ENCODE measurements at regions not wholly inside any gene's neighbourhood (a gene's known extent, or its start where the extent isn't known, plus 50 kb on each side); places are given as distances from the start of the nearest gene placed in this dataset.
"Not testable (repeated sequence)": the region's sequence is repeated elsewhere in the genome, so short reads cannot be mapped to it uniquely, and the experiment has no call there.

DNA sequence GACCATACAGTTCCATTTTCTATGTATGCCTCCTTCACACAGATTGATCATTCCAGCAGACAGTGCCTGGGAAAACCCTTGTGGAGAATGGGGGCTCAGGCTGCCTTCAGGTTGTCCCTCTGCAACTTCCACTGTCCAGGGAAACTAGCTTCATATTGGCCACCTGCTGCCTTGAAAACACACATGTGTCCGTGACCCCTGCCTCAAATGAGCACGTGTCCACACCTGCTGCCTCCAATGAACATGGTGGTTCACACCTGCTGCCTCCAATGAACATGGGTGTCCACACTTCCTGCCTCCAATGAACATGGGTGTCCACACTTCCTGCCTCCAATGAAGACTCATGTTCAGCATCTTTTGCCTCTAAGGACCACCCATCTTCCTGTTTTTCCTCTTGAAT lies 185.4 kb upstream of the ADCY2 start:
- DNase-seq: no peak

GRCh38 chr5:7213525-7213924 lies 182.4 kb upstream of the ADCY2 start:
- no peak for DNase-seq

DNA sequence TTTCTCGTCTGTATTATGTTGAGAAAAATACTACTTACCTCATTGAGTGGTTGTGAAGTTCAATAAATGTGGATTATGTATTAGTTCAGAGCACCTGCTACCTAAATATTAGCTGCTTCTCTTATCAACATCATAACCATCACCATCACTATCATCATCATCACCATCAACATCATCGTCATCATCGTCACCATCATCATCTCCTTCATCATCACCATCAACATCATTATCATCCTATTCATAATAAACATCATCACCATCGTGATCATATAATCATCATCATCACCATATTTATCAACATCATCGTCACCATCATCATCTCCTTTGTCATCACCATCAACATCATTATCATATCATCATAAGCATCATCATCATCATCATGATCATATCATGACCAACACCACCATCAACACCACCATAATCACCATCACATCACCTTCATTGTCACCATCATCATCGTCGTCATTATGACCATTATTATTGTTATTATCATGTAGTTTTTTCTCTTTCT lies 181.0 kb upstream of the ADCY2 start:
- DNase-seq: no peak

- DNase-seq: no peak
Observed at GRCh38 chr5:7218141-7218540, 177.8 kb upstream of the ADCY2 start.

DNA sequence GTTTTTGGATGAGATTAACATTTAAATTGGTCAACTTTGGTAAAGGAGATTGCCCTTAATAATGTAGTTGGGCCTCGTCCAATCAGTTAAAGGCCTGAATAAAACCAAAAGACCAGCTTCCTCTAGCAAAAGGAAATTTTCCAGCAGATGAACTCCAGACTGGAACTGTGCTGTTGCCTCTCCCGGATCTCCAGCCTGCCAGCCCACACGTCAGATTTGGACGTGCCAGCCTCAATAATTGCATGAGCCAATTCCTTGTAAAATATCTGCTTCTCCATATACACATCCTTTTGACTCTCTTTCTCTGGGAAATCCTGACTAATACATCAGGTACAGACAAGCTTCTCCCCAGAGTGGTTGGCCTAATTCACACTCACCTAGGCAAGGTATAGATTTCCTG lies 175.8 kb upstream of the ADCY2 start:
- DNase-seq: peak in 3 of 58 donors; percentile 6 to 11 (median 9)

- peak in 1 of 58 donors; percentile 2 for DNase-seq
Observed at GRCh38 chr5:7221041-7221440, 174.9 kb upstream of the ADCY2 start.

DNA sequence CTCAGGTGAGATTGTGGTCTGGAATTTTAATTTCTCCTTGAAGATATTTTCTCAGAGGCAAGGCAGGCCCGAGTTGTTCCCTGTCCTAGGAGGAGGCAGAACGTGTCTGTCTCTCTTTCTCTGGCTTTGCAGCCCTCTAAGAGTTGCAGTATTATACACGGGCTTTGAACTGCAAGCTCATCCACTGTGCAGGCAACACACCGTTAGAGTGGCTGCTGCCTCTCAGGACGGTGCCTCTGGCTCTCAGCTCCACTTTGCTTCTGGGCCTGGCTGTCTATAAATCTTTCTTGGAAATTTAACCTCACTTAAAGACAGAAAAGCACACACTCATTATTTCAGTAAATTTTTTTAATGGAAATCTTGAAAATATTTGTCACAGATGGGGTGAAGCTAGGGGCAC lies 170.1 kb upstream of the ADCY2 start:
- no peak for DNase-seq

- no peak for DNase-seq
Observed at GRCh38 chr5:7242118-7242710, 153.7 kb upstream of the ADCY2 start.

- no peak for DNase-seq
Observed at GRCh38 chr5:7244208-7244607, 151.7 kb upstream of the ADCY2 start.

GRCh38 chr5:7245121-7245651 lies 150.8 kb upstream of the ADCY2 start:
- DNase-seq: no peak

DNA sequence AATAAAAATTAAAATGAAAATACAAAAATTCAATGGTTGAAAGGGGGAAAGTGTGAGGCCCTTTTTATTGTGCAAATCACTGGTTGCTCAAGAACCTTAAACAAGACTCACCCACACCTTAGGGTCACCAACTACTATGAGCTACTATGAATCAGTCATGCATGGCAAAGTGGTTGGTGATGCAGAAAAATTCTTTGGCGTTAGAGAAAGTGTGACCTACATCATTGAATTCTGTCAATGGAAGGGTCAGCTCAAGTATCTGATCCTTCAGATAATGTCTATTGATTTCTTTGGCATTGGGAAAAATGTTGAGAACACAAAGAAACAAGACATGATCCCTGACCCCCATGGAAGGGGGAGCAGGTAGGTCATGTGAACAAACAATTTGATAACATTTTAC lies 149.7 kb upstream of the ADCY2 start:
- no peak for DNase-seq

DNA sequence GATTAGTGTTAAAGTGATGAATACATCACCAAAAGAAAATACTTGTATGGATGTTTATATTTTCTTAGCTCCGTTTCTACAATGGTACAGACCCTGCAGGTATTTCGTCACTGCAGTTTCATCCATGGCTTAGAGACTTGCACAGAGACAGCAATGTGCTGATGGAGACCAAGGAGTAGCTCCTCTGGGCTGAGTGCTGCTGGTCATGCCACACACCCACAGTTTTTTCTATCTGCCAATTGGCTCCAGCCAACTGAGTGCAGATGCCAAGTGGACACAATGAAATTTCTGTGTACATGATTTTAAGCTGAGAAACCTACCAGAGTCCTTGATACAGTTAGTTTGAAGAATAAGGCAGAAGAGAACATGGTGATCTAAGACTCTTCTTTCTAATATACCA lies 145.9 kb upstream of the ADCY2 start:
- DNase-seq: peak in 3 of 58 donors; percentile 2 to 17 (median 4)

DNA sequence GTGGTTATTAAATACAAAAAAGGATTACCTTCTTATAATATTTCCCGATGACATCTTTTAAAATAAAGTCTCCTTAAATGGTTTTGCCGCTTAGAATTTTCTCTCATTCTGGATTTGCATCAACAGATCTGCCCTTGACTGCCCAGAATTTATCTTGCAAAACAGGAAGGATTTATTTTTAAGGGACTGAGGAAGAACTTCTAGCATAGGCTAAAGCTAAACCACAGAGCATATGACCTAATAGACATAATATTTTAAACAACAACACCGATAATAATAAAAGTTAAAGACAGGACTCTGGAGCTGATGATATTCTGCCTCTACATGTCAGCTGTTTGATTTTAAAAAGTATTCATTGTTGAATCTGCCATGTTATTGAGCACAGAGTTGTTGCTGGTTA lies 145.3 kb upstream of the ADCY2 start:
- no peak for DNase-seq

DNA sequence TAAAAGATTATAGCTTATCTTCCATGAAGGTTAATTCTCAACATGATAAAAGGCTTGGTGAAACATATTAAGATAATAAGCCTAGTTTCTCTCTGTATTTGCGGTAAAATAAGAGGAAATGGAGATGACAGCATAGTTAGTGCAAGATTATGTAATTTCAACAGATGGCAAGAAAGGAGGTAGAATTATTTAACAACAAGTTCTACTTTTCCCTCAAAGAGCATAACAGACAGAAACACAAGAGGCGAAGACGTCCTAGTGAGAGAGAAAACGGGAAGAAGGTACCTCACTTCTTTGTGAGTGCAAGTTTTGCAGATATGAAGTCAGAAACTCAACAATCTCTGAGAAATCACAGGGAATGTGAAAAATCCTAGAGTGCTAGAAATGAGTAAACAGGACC lies 144.8 kb upstream of the ADCY2 start:
- DNase-seq: no peak

- DNase-seq: peak in 1 of 58 donors; percentile 19
Observed at GRCh38 chr5:7261049-7261448, 134.9 kb upstream of the ADCY2 start.

DNA sequence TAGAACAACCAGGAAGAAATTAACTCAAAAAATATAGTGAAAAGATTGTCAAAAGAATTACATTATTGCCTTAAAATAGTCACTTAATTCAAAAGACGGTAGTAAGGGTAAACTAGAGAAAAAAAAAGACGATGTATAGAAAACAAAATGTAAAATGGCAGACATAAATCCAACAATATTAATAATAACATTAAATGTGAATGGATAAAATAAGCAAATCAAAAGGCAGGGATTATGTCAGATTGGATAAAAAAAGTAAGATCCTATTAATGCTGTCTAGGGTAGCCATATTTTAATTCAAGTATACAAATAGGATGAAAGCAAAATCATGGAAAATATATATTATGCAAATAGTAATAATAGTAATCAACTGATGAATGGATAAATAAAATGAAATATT lies 134.0 kb upstream of the ADCY2 start:
- DNase-seq: no peak

- not testable (repeated sequence) for DNase-seq
Observed at GRCh38 chr5:7263398-7264015, 132.4 kb upstream of the ADCY2 start.

DNA sequence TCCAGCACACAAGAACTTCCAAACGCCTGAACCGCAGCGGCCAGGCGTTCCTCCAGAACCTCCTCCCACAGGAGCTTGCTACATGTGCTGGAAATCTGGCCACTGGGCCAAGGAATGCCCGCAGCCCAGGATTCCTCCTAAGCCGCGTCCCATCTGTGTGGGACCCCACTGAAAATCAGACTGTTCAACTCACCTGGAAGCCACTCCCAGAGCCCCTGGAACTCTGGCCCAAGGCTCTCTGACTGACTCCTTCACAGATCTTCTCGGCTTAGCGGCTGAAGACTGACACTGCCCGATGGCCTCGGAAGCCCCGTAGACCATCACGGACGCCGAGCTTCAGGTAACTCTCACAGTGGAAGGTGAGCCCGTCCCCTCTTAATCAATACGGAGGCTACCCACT lies 130.2 kb upstream of the ADCY2 start:
- DNase-seq: not testable (repeated sequence)

DNA sequence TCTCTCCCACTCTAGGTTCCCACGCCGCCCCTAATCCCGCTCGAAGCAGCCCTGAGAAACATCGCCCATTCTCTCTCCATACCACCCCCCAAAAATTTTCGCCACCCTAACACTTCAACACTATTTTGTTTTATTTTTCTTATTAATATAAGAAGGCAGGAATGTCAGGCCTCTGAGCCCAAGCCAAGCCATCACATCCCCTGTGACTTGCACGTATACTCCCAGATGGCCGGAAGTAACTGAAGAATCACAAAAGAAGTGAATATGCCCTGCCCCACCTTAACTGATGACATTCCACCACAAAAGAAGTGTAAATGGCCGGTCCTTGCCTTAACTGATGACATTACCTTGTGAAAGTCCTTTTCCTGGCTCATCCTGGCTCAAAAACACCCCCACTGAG lies 127.2 kb upstream of the ADCY2 start:
- DNase-seq: not testable (repeated sequence)

DNA sequence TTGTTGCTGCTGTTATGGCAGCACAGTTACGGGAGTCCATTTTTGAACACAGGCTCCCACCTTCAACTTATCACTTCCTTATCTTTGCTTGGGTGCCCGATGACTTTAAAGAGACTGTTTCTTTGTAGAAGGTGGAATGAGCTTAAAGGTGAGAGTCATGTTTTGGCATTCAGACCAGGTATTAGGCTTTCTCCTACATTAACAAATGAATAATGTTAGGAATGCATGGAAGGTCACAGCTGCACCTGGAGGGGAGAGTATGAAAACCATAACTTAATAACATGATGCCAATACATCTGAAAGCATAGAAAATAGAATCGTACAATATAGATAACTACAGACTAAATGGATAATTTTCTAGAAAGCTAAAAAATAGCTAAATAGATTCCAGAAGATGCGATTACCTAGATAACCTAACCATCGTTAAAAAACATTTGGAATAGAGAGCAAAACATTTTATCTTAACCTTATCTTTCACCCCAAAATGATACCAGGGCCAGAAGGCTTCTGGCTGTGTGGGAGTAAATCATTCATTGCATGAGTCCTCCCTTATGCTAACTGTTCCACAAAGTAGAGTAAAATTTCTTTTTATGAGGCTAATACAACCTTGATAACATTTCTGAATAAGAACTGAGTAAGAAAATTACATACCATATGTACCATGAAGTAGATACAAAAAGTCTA lies 126.2 kb upstream of the ADCY2 start:
- no peak for DNase-seq

GRCh38 chr5:7271435-7272084 lies 124.4 kb upstream of the ADCY2 start:
- no peak for DNase-seq

DNA sequence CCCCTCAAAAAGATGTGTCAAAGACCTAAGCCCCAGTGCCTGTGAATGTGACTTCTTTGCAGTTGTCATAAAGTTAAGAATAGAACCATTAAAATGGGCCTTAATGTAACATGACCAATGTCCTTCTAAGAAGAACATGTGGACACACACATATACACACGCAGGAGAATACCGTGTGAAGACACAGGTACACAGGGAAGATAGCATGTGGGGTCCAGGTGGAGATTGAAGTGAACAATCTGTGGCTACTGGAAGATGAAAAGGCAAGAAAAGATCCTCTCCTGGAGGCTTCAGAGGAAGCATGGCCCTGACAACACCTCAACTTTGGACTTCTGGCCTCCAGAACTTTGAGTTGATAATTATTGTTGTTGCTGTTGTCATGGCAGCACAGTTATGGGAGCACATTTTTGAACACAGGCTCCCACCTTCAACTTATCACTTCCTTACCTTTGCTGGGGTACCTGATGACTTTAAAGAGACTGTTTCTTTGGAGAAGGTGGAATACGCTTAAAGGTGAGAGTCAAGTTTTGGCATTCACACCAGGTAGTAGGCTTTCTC lies 123.5 kb upstream of the ADCY2 start:
- DNase-seq: no peak

Measured in anterior cingulate cortex (tissue), 58 donors.